ENCODE measurements at regions not wholly inside any gene's neighbourhood (a gene's known extent, or its start where the extent isn't known, plus 50 kb on each side); places are given as distances from the start of the nearest gene placed in this dataset.
A peak's percentile ranks its signal among the peaks of the same experiment; 100 is the strongest.
"Not testable (repeated sequence)": the region's sequence is repeated elsewhere in the genome, so short reads cannot be mapped to it uniquely, and the experiment has no call there.

GRCh38 chr5:68134033-68134668, 81.4 kb upstream of the PIK3R1 start:
- H3K27ac Mint-ChIP-seq: no peak overlapping the region
- no peak overlapping the region for H3K4me3 Mint-ChIP-seq
- ATAC-seq (ENCODE audit: low read depth) (no peak), DNase-seq (no peak)
- POLR2A ChIA-PET: no interaction called here
- no peaks in the 10 kb centered on the region for H3K9me3 Mint-ChIP-seq
- H3K36me3 Mint-ChIP-seq: no peaks in the 10 kb centered on the region
- H3K4me1 Mint-ChIP-seq: no peaks in the 10 kb centered on the region
- peaks cover 23% of the 10 kb centered on the region for H3K27me3 Mint-ChIP-seq

- ATAC-seq (ENCODE audit: low read depth) (no peak), DNase-seq (no peak)
- H3K36me3 Mint-ChIP-seq: peaks cover 2% of the 10 kb centered on the region
- POLR2A ChIA-PET: no interaction called here
- no peak overlapping the region for H3K27ac Mint-ChIP-seq
- no peaks in the 10 kb centered on the region for H3K9me3 Mint-ChIP-seq
- no peaks in the 10 kb centered on the region for H3K4me1 Mint-ChIP-seq
- no peak overlapping the region for H3K4me3 Mint-ChIP-seq
- H3K27me3 Mint-ChIP-seq: peaks cover 32% of the 10 kb centered on the region
Measured at GRCh38 chr5:68130253-68130652, 85.3 kb upstream of the PIK3R1 start.

- Mint-ChIP-seq H3K27me3 (peaks cover 32% of the 10 kb centered on the region), H3K9me3 (no peaks in the 10 kb centered on the region), H3K36me3 (peaks cover 2% of the 10 kb centered on the region), H3K4me3 (no peak overlapping the region), H3K27ac (no peak overlapping the region), H3K4me1 (no peaks in the 10 kb centered on the region)
- no peak for ATAC-seq (ENCODE audit: low read depth)
- DNase-seq: no peak
- POLR2A ChIA-PET: no interaction called here
Measured at GRCh38 chr5:68129364-68129763, 86.2 kb upstream of the PIK3R1 start.

- Mint-ChIP-seq H3K36me3 (peaks cover 2% of the 10 kb centered on the region), H3K9me3 (no peaks in the 10 kb centered on the region), H3K4me3 (no peak overlapping the region), H3K27me3 (peaks cover 37% of the 10 kb centered on the region), H3K27ac (no peak overlapping the region), H3K4me1 (peaks cover 12% of the 10 kb centered on the region)
- DNase-seq (no peak), ATAC-seq (ENCODE audit: low read depth) (no peak)
- POLR2A ChIA-PET: no interaction called here
Measured at GRCh38 chr5:68126886-68127285, 88.7 kb upstream of the PIK3R1 start.

DNA sequence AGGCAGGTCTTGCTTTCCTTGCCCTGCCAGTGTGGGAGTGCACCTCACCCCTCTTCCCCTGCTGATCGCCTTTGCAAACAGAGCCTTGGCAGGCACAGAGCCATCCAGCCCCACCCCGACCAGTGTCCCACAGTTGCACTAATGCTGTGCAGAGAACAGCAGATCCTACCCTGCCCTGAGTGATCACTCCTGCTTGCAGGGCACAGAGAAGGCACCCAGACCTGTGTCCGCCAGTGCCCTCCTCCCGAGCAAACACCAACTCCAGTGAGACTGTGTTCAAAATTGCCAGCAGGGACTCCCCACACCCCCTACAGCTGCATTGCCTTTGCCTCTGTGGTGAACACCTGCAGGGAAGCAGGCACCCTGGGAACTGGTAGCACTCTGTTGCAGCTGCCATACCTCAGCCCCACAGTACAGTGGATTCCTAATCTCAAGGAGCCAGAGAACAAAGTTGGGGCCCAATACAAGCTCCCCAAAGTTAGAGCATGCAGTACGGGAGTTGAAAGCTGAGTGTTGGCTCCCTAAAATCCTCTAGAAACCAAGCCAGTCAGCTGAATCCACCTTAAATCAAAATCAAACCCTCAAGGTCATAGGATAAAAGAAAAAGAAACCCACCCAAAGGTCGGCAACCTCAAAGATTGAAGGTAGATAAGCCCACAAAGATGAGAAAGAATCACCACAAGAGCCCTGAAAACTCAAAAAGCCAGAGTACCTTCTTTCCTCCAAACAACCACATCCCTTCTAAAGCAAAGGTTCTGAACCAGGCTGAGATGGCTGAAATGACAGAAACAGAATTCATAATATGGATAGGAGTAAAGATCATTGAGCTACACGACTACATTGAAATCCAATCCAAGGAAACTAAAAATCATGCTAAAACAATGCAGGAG, 92.9 kb upstream of the PIK3R1 start:
- DNase-seq (peak; percentile 30), ATAC-seq (ENCODE audit: low read depth) (peak; percentile 66)
- H3K9me3 Mint-ChIP-seq: no peaks in the 10 kb centered on the region
- peaks cover 14% of the 10 kb centered on the region for H3K4me1 Mint-ChIP-seq
- peaks cover 36% of the 10 kb centered on the region for H3K27me3 Mint-ChIP-seq
- peak overlapping the region; percentile 6 for H3K4me3 Mint-ChIP-seq
- POLR2A ChIA-PET: interaction anchor here (0.7 to 1.2 kb wide), 2 partner anchors 93 to 96 kb away, joined by 3 read pairs; partner anchors contain the start of gene PIK3R1
- no peak overlapping the region for H3K27ac Mint-ChIP-seq
- H3K36me3 Mint-ChIP-seq: peaks cover 2% of the 10 kb centered on the region

- peaks cover 2% of the 10 kb centered on the region for H3K4me1 Mint-ChIP-seq
- POLR2A ChIA-PET: no interaction called here
- DNase-seq (no peak), ATAC-seq (ENCODE audit: low read depth) (no peak)
- H3K27ac Mint-ChIP-seq: no peak overlapping the region
- peaks cover 2% of the 10 kb centered on the region for H3K36me3 Mint-ChIP-seq
- H3K4me3 Mint-ChIP-seq: no peak overlapping the region
- H3K9me3 Mint-ChIP-seq: peaks cover 9% of the 10 kb centered on the region
- H3K27me3 Mint-ChIP-seq: peaks cover 11% of the 10 kb centered on the region
Measured at GRCh38 chr5:68116868-68117411, 98.6 kb upstream of the PIK3R1 start.

DNA sequence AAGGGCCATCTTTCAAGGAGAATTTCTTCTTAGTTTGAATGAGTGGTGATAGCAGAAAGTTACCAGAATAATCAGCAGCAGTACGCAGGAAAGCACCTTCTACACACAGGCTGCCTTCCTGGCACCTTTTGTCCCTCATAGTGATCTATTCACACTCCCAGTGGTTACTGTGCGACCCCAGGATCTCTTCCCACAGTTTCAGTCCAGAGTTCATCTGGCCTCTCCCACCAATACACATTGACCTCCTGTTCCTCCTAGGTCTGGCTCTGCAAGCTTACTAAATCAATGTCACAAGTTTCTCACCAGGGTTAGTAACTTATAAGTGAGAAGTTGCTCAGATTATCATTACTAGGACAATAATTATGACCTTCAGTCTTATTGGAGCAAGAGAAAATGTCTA, 99.1 kb upstream of the PIK3R1 start:
- Mint-ChIP-seq H3K27me3 (peaks cover 8% of the 10 kb centered on the region), H3K27ac (no peak overlapping the region), H3K4me3 (no peak overlapping the region), H3K4me1 (peaks cover 2% of the 10 kb centered on the region), H3K36me3 (peaks cover 2% of the 10 kb centered on the region), H3K9me3 (peaks cover 9% of the 10 kb centered on the region)
- POLR2A ChIA-PET: no interaction called here
- ATAC-seq (ENCODE audit: low read depth): no peak
- no peak for DNase-seq

DNA sequence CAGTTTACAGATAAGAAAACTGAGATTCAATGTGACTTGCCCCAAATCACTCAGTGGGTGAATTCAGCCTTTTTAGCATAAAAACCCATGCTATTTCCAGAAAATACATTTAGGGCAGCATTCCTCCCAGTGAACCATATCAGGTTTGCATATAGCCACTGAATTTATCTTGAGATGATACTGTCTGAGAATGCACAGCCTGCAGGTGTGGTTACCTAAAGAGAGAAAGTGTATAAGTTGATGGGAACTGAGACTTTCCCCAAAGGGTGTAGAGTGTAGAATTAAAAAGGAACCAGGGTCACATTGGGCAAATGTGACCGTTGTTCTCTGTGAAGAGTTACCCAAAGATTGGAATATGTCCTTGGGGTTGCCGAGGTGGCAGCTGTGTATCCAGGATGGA, 100.0 kb upstream of the PIK3R1 start:
- ATAC-seq (ENCODE audit: low read depth) (no peak), DNase-seq (no peak)
- H3K4me1 Mint-ChIP-seq: peaks cover 2% of the 10 kb centered on the region
- H3K9me3 Mint-ChIP-seq: peaks cover 9% of the 10 kb centered on the region
- H3K36me3 Mint-ChIP-seq: peaks cover 2% of the 10 kb centered on the region
- no peak overlapping the region for H3K4me3 Mint-ChIP-seq
- POLR2A ChIA-PET: no interaction called here
- H3K27me3 Mint-ChIP-seq: peaks cover 2% of the 10 kb centered on the region
- H3K27ac Mint-ChIP-seq: no peak overlapping the region

DNA sequence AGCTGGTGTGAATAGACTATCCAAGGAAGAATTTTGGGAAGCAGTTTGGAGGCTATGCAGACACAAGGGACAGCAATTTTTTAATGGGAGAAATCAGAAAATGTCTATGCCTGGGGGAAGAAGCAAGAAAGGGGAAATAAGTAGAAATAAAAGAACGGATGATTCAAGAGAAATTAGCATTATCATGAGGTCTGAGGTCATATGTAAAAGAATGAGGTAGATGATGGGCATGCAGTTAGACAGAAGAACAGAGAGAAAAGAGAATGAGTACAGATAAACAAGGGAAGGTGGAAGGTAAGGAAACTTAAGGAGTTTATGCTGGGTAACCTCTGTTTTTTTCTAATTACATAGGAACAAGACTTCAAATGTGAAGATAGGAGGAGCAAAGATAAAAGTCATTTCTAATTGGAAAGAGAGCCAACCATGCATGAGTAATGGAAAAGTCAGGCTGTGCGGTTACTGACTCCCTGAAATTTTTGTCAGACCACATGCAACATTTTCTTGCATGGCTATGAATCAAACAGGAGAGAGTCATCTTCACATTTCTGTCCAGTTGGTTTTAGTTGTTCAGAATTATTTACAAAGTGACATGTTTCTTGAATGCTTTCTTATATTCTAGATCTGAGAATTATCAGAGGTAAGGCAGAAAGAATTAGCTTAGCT, 101.0 kb upstream of the PIK3R1 start:
- ATAC-seq (ENCODE audit: low read depth) (no peak), DNase-seq (no peak)
- Mint-ChIP-seq H3K4me3 (no peak overlapping the region), H3K27ac (no peak overlapping the region), H3K36me3 (peaks cover 2% of the 10 kb centered on the region), H3K27me3 (peaks cover 2% of the 10 kb centered on the region), H3K4me1 (no peaks in the 10 kb centered on the region), H3K9me3 (peaks cover 9% of the 10 kb centered on the region)
- POLR2A ChIA-PET: no interaction called here

DNA sequence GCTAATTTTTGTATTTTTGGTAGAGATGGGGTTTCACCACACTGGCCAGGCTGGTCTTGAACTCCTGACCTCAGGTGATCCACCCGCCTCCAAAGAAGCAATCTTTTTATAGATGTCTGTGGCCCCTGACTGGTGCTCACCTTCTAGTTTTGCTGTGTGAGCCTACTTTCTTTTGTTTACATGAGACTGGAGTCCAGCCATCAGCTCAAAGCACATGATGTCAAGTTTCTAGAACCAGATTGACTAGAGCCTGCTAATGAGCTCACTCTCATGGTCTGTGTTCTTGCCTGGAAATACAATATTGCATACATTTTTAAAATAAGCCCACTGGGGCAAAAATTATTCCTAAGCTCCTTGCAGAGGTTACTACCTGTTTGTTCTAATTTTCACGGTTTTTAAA, 102.9 kb upstream of the PIK3R1 start:
- ATAC-seq (ENCODE audit: low read depth) (no peak), DNase-seq (no peak)
- Mint-ChIP-seq H3K4me1 (no peaks in the 10 kb centered on the region), H3K27ac (no peak overlapping the region), H3K36me3 (peaks cover 2% of the 10 kb centered on the region), H3K9me3 (peaks cover 10% of the 10 kb centered on the region), H3K4me3 (no peak overlapping the region), H3K27me3 (peaks cover 4% of the 10 kb centered on the region)
- POLR2A ChIA-PET: no interaction called here

- POLR2A ChIA-PET: no interaction called here
- no peaks in the 10 kb centered on the region for H3K4me1 Mint-ChIP-seq
- H3K27me3 Mint-ChIP-seq: peaks cover 4% of the 10 kb centered on the region
- DNase-seq (no peak), ATAC-seq (ENCODE audit: low read depth) (no peak)
- H3K27ac Mint-ChIP-seq: no peak overlapping the region
- H3K4me3 Mint-ChIP-seq: no peak overlapping the region
- peaks cover 2% of the 10 kb centered on the region for H3K36me3 Mint-ChIP-seq
- peaks cover 16% of the 10 kb centered on the region for H3K9me3 Mint-ChIP-seq
Measured at GRCh38 chr5:68110894-68111293, 104.7 kb upstream of the PIK3R1 start.

- H3K36me3 Mint-ChIP-seq: peaks cover 2% of the 10 kb centered on the region
- H3K27me3 Mint-ChIP-seq: peaks cover 7% of the 10 kb centered on the region
- no peaks in the 10 kb centered on the region for H3K4me1 Mint-ChIP-seq
- peaks cover 16% of the 10 kb centered on the region for H3K9me3 Mint-ChIP-seq
- DNase-seq (no peak), ATAC-seq (ENCODE audit: low read depth) (no peak)
- POLR2A ChIA-PET: no interaction called here
- no peak overlapping the region for H3K4me3 Mint-ChIP-seq
- no peak overlapping the region for H3K27ac Mint-ChIP-seq
Measured at GRCh38 chr5:68110264-68110663, 105.3 kb upstream of the PIK3R1 start.

- ATAC-seq (ENCODE audit: low read depth); H3K27me3 Mint-ChIP-seq; DNase-seq; H3K36me3 Mint-ChIP-seq; H3K4me1 Mint-ChIP-seq; H3K27ac Mint-ChIP-seq; H3K4me3 Mint-ChIP-seq; POLR2A ChIA-PET: not testable (repeated sequence)
- H3K9me3 Mint-ChIP-seq: peaks cover 13% of the 10 kb centered on the region
Measured at GRCh38 chr5:68104217-68104616, 111.3 kb upstream of the PIK3R1 start.
